ENCODE measurements at regions not wholly inside any gene's neighbourhood (a gene's known extent, or its start where the extent isn't known, plus 50 kb on each side); places are given as distances from the start of the nearest gene placed in this dataset.

- DNase-seq (ENCODE audit: low read depth in 4 of 4, low spot score in 1 of 4): no peak
Measured at GRCh38 chr13:59203855-59204254, 959.9 kb downstream of the DIAPH3 start.

GRCh38 chr13:59205501-59205900 lies 958.2 kb downstream of the DIAPH3 start:
- no peak for DNase-seq (ENCODE audit: low read depth in 4 of 4, low spot score in 1 of 4)

GRCh38 chr13:59208405-59209195 lies 955.1 kb downstream of the DIAPH3 start:
- DNase-seq (ENCODE audit: low read depth in 4 of 4, low spot score in 1 of 4): no peak

GRCh38 chr13:59210543-59210942 lies 953.2 kb downstream of the DIAPH3 start:
- no peak for DNase-seq (ENCODE audit: low read depth in 4 of 4, low spot score in 1 of 4)

- DNase-seq (ENCODE audit: low read depth in 4 of 4, low spot score in 1 of 4): no peak
Measured at GRCh38 chr13:59211606-59212005, 952.1 kb downstream of the DIAPH3 start.

- no peak for DNase-seq (ENCODE audit: low read depth in 4 of 4, low spot score in 1 of 4)
Measured at GRCh38 chr13:59229401-59229800, 934.3 kb downstream of the DIAPH3 start.

GRCh38 chr13:59229861-59230260 lies 933.9 kb downstream of the DIAPH3 start:
- DNase-seq (ENCODE audit: low read depth in 4 of 4, low spot score in 1 of 4): no peak

- no peak for DNase-seq (ENCODE audit: low read depth in 4 of 4, low spot score in 1 of 4)
Measured at GRCh38 chr13:59230484-59231264, 933.1 kb downstream of the DIAPH3 start.

- DNase-seq (ENCODE audit: low read depth in 4 of 4, low spot score in 1 of 4): no peak
Measured at GRCh38 chr13:59236309-59236919, 927.3 kb downstream of the DIAPH3 start.

GRCh38 chr13:59236944-59237343 lies 926.8 kb downstream of the DIAPH3 start:
- DNase-seq (ENCODE audit: low read depth in 4 of 4, low spot score in 1 of 4): no peak

GRCh38 chr13:59247171-59247570 lies 916.6 kb downstream of the DIAPH3 start:
- DNase-seq (ENCODE audit: low read depth in 4 of 4, low spot score in 1 of 4): no peak

- no peak for DNase-seq (ENCODE audit: low read depth in 4 of 4, low spot score in 1 of 4)
Measured at GRCh38 chr13:59250336-59251189, 913.2 kb downstream of the DIAPH3 start.

GRCh38 chr13:59259165-59260000 lies 904.3 kb downstream of the DIAPH3 start:
- no peak for DNase-seq (ENCODE audit: low read depth in 4 of 4, low spot score in 1 of 4)

GRCh38 chr13:59261928-59262488 lies 901.7 kb downstream of the DIAPH3 start:
- DNase-seq (ENCODE audit: low read depth in 4 of 4, low spot score in 1 of 4): no peak

- no peak for DNase-seq (ENCODE audit: low read depth in 4 of 4, low spot score in 1 of 4)
Measured at GRCh38 chr13:59263531-59263930, 900.2 kb downstream of the DIAPH3 start.

GRCh38 chr13:59266478-59267063 lies 897.2 kb downstream of the DIAPH3 start:
- no peak for DNase-seq (ENCODE audit: low read depth in 4 of 4, low spot score in 1 of 4)

GRCh38 chr13:59269476-59269875 lies 894.3 kb downstream of the DIAPH3 start:
- DNase-seq (ENCODE audit: low read depth in 4 of 4, low spot score in 1 of 4): no peak

GRCh38 chr13:59270327-59270726 lies 893.4 kb downstream of the DIAPH3 start:
- no peak for DNase-seq (ENCODE audit: low read depth in 4 of 4, low spot score in 1 of 4)

GRCh38 chr13:59274958-59275727 lies 888.6 kb downstream of the DIAPH3 start:
- no peak for DNase-seq (ENCODE audit: low read depth in 4 of 4, low spot score in 1 of 4)
